ENCODE measurements at regions not wholly inside any gene's neighbourhood (a gene's known extent, or its start where the extent isn't known, plus 50 kb on each side); places are given as distances from the start of the nearest gene placed in this dataset.

- no peaks in the 10 kb centered on the region for H3K27me3 ChIP-seq (ENCODE audit: insufficient read depth, low read length)
- no peaks in the 10 kb centered on the region for H4K20me1 ChIP-seq (ENCODE audit: insufficient read depth, low read length)
- H3K9me3 ChIP-seq (ENCODE audit: insufficient read depth, low read depth, low read length): peaks cover 12% of the 10 kb centered on the region
- TF ChIP-seq CTCF (IDR thresholded peaks at IDR 0.05; ENCODE audit: insufficient read depth, low read depth, low read length) (no peak), EZH2 (IDR thresholded peaks at IDR 0.05; ENCODE audit: insufficient read depth, low read length) (no peak)
- H3K27ac ChIP-seq (ENCODE audit: low read depth, low read length): no peak overlapping the region
- no peaks in the 10 kb centered on the region for H3K4me1 Mint-ChIP-seq (ENCODE audit: low read depth, unreplicated experiment)
- H3K36me3 Mint-ChIP-seq (ENCODE audit: low read depth, unreplicated experiment): no peaks in the 10 kb centered on the region
- DNase-seq (ENCODE audit: low read depth) (no peak), FAIRE-seq (no peak)
- H3K9ac ChIP-seq (ENCODE audit: low read length): no peak overlapping the region
- no peak overlapping the region for H3K4me3 ChIP-seq (ENCODE audit: insufficient read depth, low read depth, low read length)
- no peaks in the 10 kb centered on the region for H3K79me2 ChIP-seq (ENCODE audit: insufficient read depth, low read length)
- no peak overlapping the region for H3K27ac Mint-ChIP-seq (ENCODE audit: unreplicated experiment)
- no peak overlapping the region for H3K4me2 ChIP-seq (ENCODE audit: low read length)
- H3K9me3 Mint-ChIP-seq (ENCODE audit: unreplicated experiment): peaks cover 9% of the 10 kb centered on the region
- no peaks in the 10 kb centered on the region for H3K36me3 ChIP-seq (ENCODE audit: insufficient read depth, low read length)
- H3K27me3 Mint-ChIP-seq (ENCODE audit: low read depth, unreplicated experiment): peaks cover 3% of the 10 kb centered on the region
- H2AFZ ChIP-seq (ENCODE audit: low read depth, low read length): no peak overlapping the region
- H3K4me1 ChIP-seq (ENCODE audit: insufficient read depth, low read length): no peaks in the 10 kb centered on the region
- no peak overlapping the region for H3K4me3 Mint-ChIP-seq (ENCODE audit: unreplicated experiment)
These were observed 287.1 kb upstream of the AJAP1 start for GRCh38 chr1:4367230-4367777.

- H3K27ac ChIP-seq (ENCODE audit: low read depth, low read length): no peak overlapping the region
- H3K27me3 ChIP-seq (ENCODE audit: insufficient read depth, low read length): no peaks in the 10 kb centered on the region
- Mint-ChIP-seq H3K4me1 (ENCODE audit: low read depth, unreplicated experiment) (no peaks in the 10 kb centered on the region), H3K9me3 (ENCODE audit: unreplicated experiment) (peaks cover under 1% of the 10 kb centered on the region), H3K27ac (ENCODE audit: unreplicated experiment) (no peak overlapping the region), H3K4me3 (ENCODE audit: unreplicated experiment) (no peak overlapping the region), H3K27me3 (ENCODE audit: low read depth, unreplicated experiment) (no peaks in the 10 kb centered on the region), H3K36me3 (ENCODE audit: low read depth, unreplicated experiment) (no peaks in the 10 kb centered on the region)
- DNase-seq (ENCODE audit: low read depth) (no peak), FAIRE-seq (no peak)
- H3K79me2 ChIP-seq (ENCODE audit: insufficient read depth, low read length): no peaks in the 10 kb centered on the region
- H3K4me3 ChIP-seq (ENCODE audit: insufficient read depth, low read depth, low read length): no peak overlapping the region
- no peaks in the 10 kb centered on the region for H3K36me3 ChIP-seq (ENCODE audit: insufficient read depth, low read length)
- peaks cover 11% of the 10 kb centered on the region for H3K9me3 ChIP-seq (ENCODE audit: insufficient read depth, low read depth, low read length)
- TF ChIP-seq EZH2 (IDR thresholded peaks at IDR 0.05; ENCODE audit: insufficient read depth, low read length) (no peak), CTCF (IDR thresholded peaks at IDR 0.05; ENCODE audit: insufficient read depth, low read depth, low read length) (no peak)
- no peaks in the 10 kb centered on the region for H4K20me1 ChIP-seq (ENCODE audit: insufficient read depth, low read length)
- H3K9ac ChIP-seq (ENCODE audit: low read length): no peak overlapping the region
- no peak overlapping the region for H3K4me2 ChIP-seq (ENCODE audit: low read length)
- no peaks in the 10 kb centered on the region for H3K4me1 ChIP-seq (ENCODE audit: insufficient read depth, low read length)
- H2AFZ ChIP-seq (ENCODE audit: low read depth, low read length): no peak overlapping the region
These were observed 285.1 kb upstream of the AJAP1 start for GRCh38 chr1:4369335-4369734.

GRCh38 chr1:4371849-4372248 is 282.6 kb upstream of the AJAP1 start:
- Mint-ChIP-seq H3K4me1 (ENCODE audit: low read depth, unreplicated experiment) (no peaks in the 10 kb centered on the region), H3K36me3 (ENCODE audit: low read depth, unreplicated experiment) (no peaks in the 10 kb centered on the region), H3K27me3 (ENCODE audit: low read depth, unreplicated experiment) (no peaks in the 10 kb centered on the region), H3K27ac (ENCODE audit: unreplicated experiment) (no peak overlapping the region), H3K4me3 (ENCODE audit: unreplicated experiment) (no peak overlapping the region), H3K9me3 (ENCODE audit: unreplicated experiment) (peaks cover 11% of the 10 kb centered on the region)
- Histone ChIP-seq H3K27me3 (ENCODE audit: insufficient read depth, low read length) (no peaks in the 10 kb centered on the region), H3K79me2 (ENCODE audit: insufficient read depth, low read length) (no peaks in the 10 kb centered on the region), H3K36me3 (ENCODE audit: insufficient read depth, low read length) (no peaks in the 10 kb centered on the region), H4K20me1 (ENCODE audit: insufficient read depth, low read length) (no peaks in the 10 kb centered on the region), H2AFZ (ENCODE audit: low read depth, low read length) (no peak overlapping the region), H3K4me2 (ENCODE audit: low read length) (no peak overlapping the region), H3K27ac (ENCODE audit: low read depth, low read length) (no peak overlapping the region), H3K4me3 (ENCODE audit: insufficient read depth, low read depth, low read length) (no peak overlapping the region), H3K9me3 (ENCODE audit: insufficient read depth, low read depth, low read length) (peaks cover 13% of the 10 kb centered on the region), H3K4me1 (ENCODE audit: insufficient read depth, low read length) (no peaks in the 10 kb centered on the region), H3K9ac (ENCODE audit: low read length) (no peak overlapping the region)
- DNase-seq (ENCODE audit: low read depth) (no peak), FAIRE-seq (no peak)
- TF ChIP-seq EZH2 (IDR thresholded peaks at IDR 0.05; ENCODE audit: insufficient read depth, low read length): no peak
- TF ChIP-seq CTCF (IDR thresholded peaks at IDR 0.05; ENCODE audit: insufficient read depth, low read depth, low read length): no peak
